ENCODE measurements at regions not wholly inside any gene's neighbourhood (a gene's known extent, or its start where the extent isn't known, plus 50 kb on each side); places are given as distances from the start of the nearest gene placed in this dataset.

GRCh38 chr3:109943181-109943580 is 605.8 kb upstream of the DPPA4 start:
- no peak overlapping the region for H3K4me3 ChIP-seq (ENCODE audit: low read length)
- no peak for TF ChIP-seq CTCF (IDR thresholded peaks at IDR 0.05; ENCODE audit: insufficient read depth, low read depth, low read length, missing control alignments)

DNA sequence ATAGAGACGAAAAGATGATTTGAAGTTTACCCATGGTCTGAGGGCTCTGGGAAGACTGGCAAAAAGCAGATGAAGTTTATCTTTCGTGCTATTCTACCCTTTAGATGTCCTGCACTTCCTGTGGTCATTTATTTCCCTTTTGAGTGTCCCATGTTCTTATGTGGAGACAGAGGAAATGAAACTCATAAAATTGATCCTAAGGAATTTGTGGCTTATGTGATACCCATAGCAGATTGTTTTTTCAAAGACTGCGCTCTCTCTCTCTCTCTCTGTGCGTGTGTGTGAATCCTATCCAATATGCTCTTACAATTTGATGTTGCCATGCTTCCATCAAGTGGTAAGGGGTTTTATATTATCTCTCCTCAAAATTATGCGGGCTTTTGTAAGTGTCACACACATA is 607.5 kb upstream of the DPPA4 start:
- no peak overlapping the region for H3K4me3 ChIP-seq (ENCODE audit: low read length)
- TF ChIP-seq CTCF (IDR thresholded peaks at IDR 0.05; ENCODE audit: insufficient read depth, low read depth, low read length, missing control alignments): no peak
- DNase-seq (ENCODE audit: low read depth): no peak

More at GRCh38 chr3:109943181-109943580, 605.8 kb upstream of the DPPA4 start:
- no peak for DNase-seq (ENCODE audit: low read depth)

DNA sequence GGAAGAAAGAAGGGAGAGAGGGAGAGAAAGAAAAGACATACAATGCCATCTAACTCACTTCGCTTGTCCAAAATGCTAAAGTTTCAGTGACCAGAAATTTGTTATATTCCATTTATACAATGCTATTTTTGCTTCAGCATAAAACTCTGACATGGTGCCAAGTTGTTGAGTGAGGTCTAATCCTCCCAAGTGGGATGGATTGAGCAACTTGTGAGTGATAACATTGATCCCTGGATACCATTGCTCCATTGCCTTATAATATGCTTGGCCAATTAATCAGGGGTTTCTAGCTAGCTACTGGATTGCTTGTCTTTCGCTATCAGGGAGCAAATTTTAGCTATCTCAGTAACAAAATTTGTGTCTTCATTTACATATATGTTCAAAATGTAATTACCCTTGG is 615.6 kb upstream of the DPPA4 start:
- peak; percentile 31 for DNase-seq (ENCODE audit: low read depth)
- H3K4me3 ChIP-seq (ENCODE audit: low read length): no peak overlapping the region
- TF ChIP-seq CTCF (IDR thresholded peaks at IDR 0.05; ENCODE audit: insufficient read depth, low read depth, low read length, missing control alignments): no peak

- DNase-seq (ENCODE audit: low read depth): no peak
- no peak for TF ChIP-seq CTCF (IDR thresholded peaks at IDR 0.05; ENCODE audit: insufficient read depth, low read depth, low read length, missing control alignments)
- no peak overlapping the region for H3K4me3 ChIP-seq (ENCODE audit: low read length)
Observed at GRCh38 chr3:109963831-109964230, 626.5 kb upstream of the DPPA4 start.

DNA sequence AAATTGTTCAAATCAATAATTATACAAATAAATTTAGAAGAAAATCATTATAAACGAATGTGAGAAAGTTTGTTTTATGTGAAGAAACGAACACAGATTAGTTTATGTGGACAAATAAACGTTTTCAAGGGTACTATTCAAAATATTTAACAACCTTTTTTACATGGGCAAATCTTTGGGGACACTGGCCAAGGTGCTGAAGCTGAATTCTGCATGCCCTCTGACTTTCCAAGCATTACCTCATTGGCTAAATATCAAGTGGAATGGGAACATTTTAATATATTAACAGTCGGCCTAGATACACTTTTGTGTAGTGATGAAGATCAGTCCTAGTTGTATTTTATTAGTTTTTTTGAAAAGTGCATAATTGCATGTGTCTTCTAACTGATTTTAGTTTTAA is 636.4 kb upstream of the DPPA4 start:
- DNase-seq (ENCODE audit: low read depth): peak; percentile 30
- H3K4me3 ChIP-seq (ENCODE audit: low read length): no peak overlapping the region
- no peak for TF ChIP-seq CTCF (IDR thresholded peaks at IDR 0.05; ENCODE audit: insufficient read depth, low read depth, low read length, missing control alignments)

GRCh38 chr3:109977897-109978296 is 640.6 kb upstream of the DPPA4 start:
- no peak for TF ChIP-seq CTCF (IDR thresholded peaks at IDR 0.05; ENCODE audit: insufficient read depth, low read depth, low read length, missing control alignments)
- no peak overlapping the region for H3K4me3 ChIP-seq (ENCODE audit: low read length)
- DNase-seq (ENCODE audit: low read depth): no peak

DNA sequence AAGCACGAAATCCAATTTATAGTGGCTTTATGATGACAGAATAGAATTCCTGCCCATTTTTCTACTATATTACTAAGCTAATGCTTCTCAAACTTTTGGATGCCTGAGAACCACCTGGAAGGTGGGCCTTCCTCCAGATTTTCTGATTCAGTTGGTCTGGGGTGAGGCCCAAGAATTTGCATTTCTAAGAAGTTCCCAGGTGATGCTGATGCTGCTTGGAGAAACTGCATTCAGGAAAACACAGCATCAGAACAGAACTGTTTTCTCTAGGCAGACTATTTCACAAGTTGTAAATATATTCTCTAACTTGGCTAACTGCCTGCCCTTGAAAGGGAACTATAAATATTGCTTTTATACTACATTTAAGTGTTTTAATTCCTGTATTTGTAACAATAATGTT is 644.9 kb upstream of the DPPA4 start:
- H3K4me3 ChIP-seq (ENCODE audit: low read length): no peak overlapping the region
- no peak for TF ChIP-seq CTCF (IDR thresholded peaks at IDR 0.05; ENCODE audit: insufficient read depth, low read depth, low read length, missing control alignments)
- no peak for DNase-seq (ENCODE audit: low read depth)

Measured in epithelial cell of esophagus (primary cell).